Left cardiac atrium (tissue), 4 donors: ENCODE measurements at regions not wholly inside any gene's neighbourhood (a gene's known extent, or its start where the extent isn't known, plus 50 kb on each side); places are given as distances from the start of the nearest gene placed in this dataset.

Source experiments
- ATAC-seq, 2 donors: fragments of 200-7000 bp; cut with Tn5 transposase; one replicate each; pipeline ENCODE4 v1.9.1; 2020; ENCODE audit warnings: mild to moderate bottlenecking in 2 of 2, moderate library complexity in 2 of 2
- DNase-seq: peaks from one replicate; pipeline ENCODE4 v3.0.0-alpha.2; 2020
- intact Hi-C, 2 donors: fragments of 100-400 bp; cut with DNase I; formaldehyde crosslinking; loops; one replicate each; pipeline versions ENCODE4 v1.14.1 to v1.15.1; 2022 to 2023
- donor health status: DM: no; HTN: yes; CAD: no.
- donor health status: DM: no; HTN: yes; CAD: no; lungs with severe emphysema.
- donor health status: DM: yes; HTN: yes; CAD: no.
- donor health status: Dilated cardiomyopathy.

GRCh38 chr4:141783770-141784169 lies 147.4 kb downstream of the IL15 start:
- no peak for ATAC-seq
- no peak for DNase-seq
- intact Hi-C loops: no loop called here

GRCh38 chr4:141786946-141787345 lies 150.6 kb downstream of the IL15 start:
- ATAC-seq: peak in 1 of 2 donors; percentile 49
- DNase-seq: no peak
- intact Hi-C loops: no loop called here

- intact Hi-C loops: no loop called here
Observed at GRCh38 chr4:141788169-141788915, 152.0 kb downstream of the IL15 start.

GRCh38 chr4:141789716-141790115 lies 153.3 kb downstream of the IL15 start:
- ATAC-seq (no peak), DNase-seq (no peak)
- intact Hi-C loops: no loop called here

More at GRCh38 chr4:141788169-141788915, 152.0 kb downstream of the IL15 start:
- DNase-seq: no peak
- ATAC-seq: peak in 1 of 2 donors; percentile 91

- ATAC-seq (no peak), DNase-seq (no peak)
- intact Hi-C loops: no loop called here
Observed at GRCh38 chr4:141792164-141792563, 155.8 kb downstream of the IL15 start.

GRCh38 chr4:141797966-141798365 lies 161.6 kb downstream of the IL15 start:
- DNase-seq: no peak
- ATAC-seq: no peak
- intact Hi-C loops: no loop called here

GRCh38 chr4:141801558-141801957 lies 165.2 kb downstream of the IL15 start:
- no peak for ATAC-seq
- intact Hi-C loops: no loop called here
- DNase-seq: no peak

- DNase-seq (no peak), ATAC-seq (no peak)
- intact Hi-C loops: no loop called here
Observed at GRCh38 chr4:141802333-141802732, 165.9 kb downstream of the IL15 start.

- DNase-seq (no peak), ATAC-seq (no peak)
- intact Hi-C loops: no loop called here
Observed at GRCh38 chr4:141804836-141805235, 168.5 kb downstream of the IL15 start.

- ATAC-seq (no peak), DNase-seq (no peak)
- intact Hi-C loops: no loop called here
Observed at GRCh38 chr4:141807103-141807891, 170.9 kb downstream of the IL15 start.

GRCh38 chr4:141810038-141810711 lies 173.8 kb downstream of the IL15 start:
- peak in 1 of 2 donors; percentile 33 for ATAC-seq
- intact Hi-C loops: no loop called here

GRCh38 chr4:141810712-141811375 lies 174.5 kb downstream of the IL15 start:
- DNase-seq: no peak
- intact Hi-C loops: no loop called here
- ATAC-seq: peak in 1 of 2 donors; percentile 51

More at GRCh38 chr4:141810038-141810711, 173.8 kb downstream of the IL15 start:
- no peak for DNase-seq

GRCh38 chr4:141812158-141812557 lies 175.8 kb downstream of the IL15 start:
- no peak for DNase-seq
- ATAC-seq: no peak
- intact Hi-C loops: no loop called here

- peak in 1 of 2 donors; percentile 35 for ATAC-seq
- no peak for DNase-seq
- intact Hi-C loops: no loop called here
Observed at GRCh38 chr4:141814499-141814898, 178.1 kb downstream of the IL15 start.

GRCh38 chr4:141815646-141816045 lies 179.3 kb downstream of the IL15 start:
- no peak for DNase-seq
- no peak for ATAC-seq
- intact Hi-C loops: no loop called here

GRCh38 chr4:141826260-141826659 lies 189.9 kb downstream of the IL15 start:
- DNase-seq (no peak), ATAC-seq (no peak)
- intact Hi-C loops: no loop called here

GRCh38 chr4:141833209-141833608 lies 196.8 kb downstream of the IL15 start:
- ATAC-seq: no peak
- intact Hi-C loops: no loop called here

GRCh38 chr4:141840299-141840986 lies 204.1 kb downstream of the IL15 start:
- no peak for DNase-seq

More at GRCh38 chr4:141833209-141833608, 196.8 kb downstream of the IL15 start:
- no peak for DNase-seq

GRCh38 chr4:141843136-141843535 lies 206.8 kb downstream of the IL15 start:
- ATAC-seq (no peak), DNase-seq (no peak)
- intact Hi-C loops: no loop called here

More at GRCh38 chr4:141840299-141840986, 204.1 kb downstream of the IL15 start:
- ATAC-seq: no peak
- intact Hi-C loops: no loop called here
